Fibroblast of mammary gland (primary cell): ENCODE measurements at regions not wholly inside any gene's neighbourhood (a gene's known extent, or its start where the extent isn't known, plus 50 kb on each side); places are given as distances from the start of the nearest gene placed in this dataset.

ENCODE experiments used
- DNase-seq: peaks from one replicate; pipeline ENCODE4 v3.0.0-alpha.2; 2010; ENCODE audit warnings: low read depth
- H3K4me3 ChIP-seq: 2 replicates; pipeline ENCODE4 v1.5.1; 2011; ENCODE audit warnings: low read depth, mild to moderate bottlenecking, low read length, moderate library complexity; ENCODE audit not compliant: control insufficient read depth
- CTCF ChIP-seq: conservative IDR thresholded peaks from 2 replicates; pipeline ENCODE4 v1.5.1; 2011; ENCODE audit warnings: low read depth, low read length, inconsistent platforms; ENCODE audit not compliant: control insufficient read depth, insufficient read depth

GRCh38 chr3:34973586-34973985, 665.7 kb upstream of the ARPP21 start:
- no peak overlapping the region for H3K4me3 ChIP-seq
- TF ChIP-seq CTCF, result no peak
- DNase-seq, result no peak

- no peak overlapping the region for H3K4me3 ChIP-seq
- DNase-seq, result no peak
- TF ChIP-seq CTCF, result no peak
These were observed 655.7 kb upstream of the ARPP21 start for GRCh38 chr3:34983631-34984030.

- no peak overlapping the region for H3K4me3 ChIP-seq
- no peak for DNase-seq
- no peak for TF ChIP-seq CTCF
These were observed 651.0 kb upstream of the ARPP21 start for GRCh38 chr3:34988296-34988695.

GRCh38 chr3:34995796-34996430, 643.4 kb upstream of the ARPP21 start:
- H3K4me3 ChIP-seq, result no peak overlapping the region
- no peak for TF ChIP-seq CTCF
- DNase-seq, result no peak

GRCh38 chr3:34998902-34999301, 640.4 kb upstream of the ARPP21 start:
- no peak for DNase-seq
- H3K4me3 ChIP-seq, result no peak overlapping the region
- TF ChIP-seq CTCF, result no peak

- H3K4me3 ChIP-seq, result no peak overlapping the region
- no peak for TF ChIP-seq CTCF
- DNase-seq, result no peak
These were observed 627.1 kb upstream of the ARPP21 start for GRCh38 chr3:35012214-35012613.

GRCh38 chr3:35028157-35028556, 611.2 kb upstream of the ARPP21 start:
- DNase-seq, result no peak
- H3K4me3 ChIP-seq, result no peak overlapping the region
- TF ChIP-seq CTCF, result no peak
